Lower leg skin (tissue), 3 donors: ENCODE measurements at regions not wholly inside any gene's neighbourhood (a gene's known extent, or its start where the extent isn't known, plus 50 kb on each side); places are given as distances from the start of the nearest gene placed in this dataset.

Experiments
- POLR2A ChIP-seq, 2 donors: fragments of 450-650 bp; IDR thresholded peaks; one replicate each; pipeline ENCODE4 v1.6.1; 2016 to 2017; ENCODE audit warnings: antibody characterized with exemption in 2 of 2, mild to moderate bottlenecking in 1 of 2, moderate library complexity in 1 of 2
- TF ChIP-seq, protein P1 (sequence below), 3 donors: fragments of 450-650 bp; IDR thresholded peaks; one replicate each; pipeline ENCODE4 v1.5.1; 2016; ENCODE audit warnings: antibody characterized with exemption in 3 of 3, mild to moderate bottlenecking in 3 of 3, moderate library complexity in 2 of 3

DNA sequence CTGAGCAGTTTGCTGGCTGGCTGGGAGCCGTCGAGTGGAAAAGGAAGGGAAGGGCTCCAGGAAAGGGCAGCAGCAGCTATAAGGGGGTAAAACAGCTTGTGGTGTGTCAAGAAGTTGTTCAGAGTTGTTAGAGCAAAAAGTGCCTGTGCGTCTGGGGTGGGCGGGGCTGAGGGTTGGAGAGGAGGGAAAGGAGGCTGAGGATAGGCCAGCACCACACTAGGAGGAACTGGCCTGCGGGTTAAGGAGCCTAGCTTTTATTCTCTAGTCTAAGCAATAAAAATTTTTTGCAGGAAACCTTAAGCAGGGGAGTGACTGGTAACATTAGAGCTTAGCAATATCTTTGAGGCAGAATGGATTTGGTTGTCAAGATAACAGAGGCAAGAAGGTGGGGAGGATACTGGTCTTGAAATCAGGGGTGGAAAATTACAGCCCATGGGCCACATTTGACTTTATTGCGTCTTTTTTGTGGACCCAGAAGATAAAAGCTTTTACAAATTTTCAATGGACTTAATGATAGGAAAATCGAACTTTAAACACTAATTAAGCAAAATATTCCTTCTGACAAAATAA, 134.5 kb upstream of the AADACL2 start:
- TF ChIP-seq, protein P1, sequence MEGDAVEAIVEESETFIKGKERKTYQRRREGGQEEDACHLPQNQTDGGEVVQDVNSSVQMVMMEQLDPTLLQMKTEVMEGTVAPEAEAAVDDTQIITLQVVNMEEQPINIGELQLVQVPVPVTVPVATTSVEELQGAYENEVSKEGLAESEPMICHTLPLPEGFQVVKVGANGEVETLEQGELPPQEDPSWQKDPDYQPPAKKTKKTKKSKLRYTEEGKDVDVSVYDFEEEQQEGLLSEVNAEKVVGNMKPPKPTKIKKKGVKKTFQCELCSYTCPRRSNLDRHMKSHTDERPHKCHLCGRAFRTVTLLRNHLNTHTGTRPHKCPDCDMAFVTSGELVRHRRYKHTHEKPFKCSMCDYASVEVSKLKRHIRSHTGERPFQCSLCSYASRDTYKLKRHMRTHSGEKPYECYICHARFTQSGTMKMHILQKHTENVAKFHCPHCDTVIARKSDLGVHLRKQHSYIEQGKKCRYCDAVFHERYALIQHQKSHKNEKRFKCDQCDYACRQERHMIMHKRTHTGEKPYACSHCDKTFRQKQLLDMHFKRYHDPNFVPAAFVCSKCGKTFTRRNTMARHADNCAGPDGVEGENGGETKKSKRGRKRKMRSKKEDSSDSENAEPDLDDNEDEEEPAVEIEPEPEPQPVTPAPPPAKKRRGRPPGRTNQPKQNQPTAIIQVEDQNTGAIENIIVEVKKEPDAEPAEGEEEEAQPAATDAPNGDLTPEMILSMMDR (IDR thresholded peaks at IDR 0.05): no peak
- TF ChIP-seq POLR2A (IDR thresholded peaks at IDR 0.05): no peak
